AG09319 (cell line): ENCODE measurements at regions not wholly inside any gene's neighbourhood (a gene's known extent, or its start where the extent isn't known, plus 50 kb on each side); places are given as distances from the start of the nearest gene placed in this dataset.

Experiments
- DNase-seq: peaks from one replicate; pipeline ENCODE4 v3.0.0-alpha.2; 2010; ENCODE audit warnings: low read depth; ENCODE audit errors: extremely low read depth
- CTCF ChIP-seq: IDR thresholded peaks from 2 replicates; pipeline ENCODE4 v1.5.1; 2011; ENCODE audit warnings: low read depth, mild to moderate bottlenecking, inconsistent platforms, low read length, moderate library complexity

- DNase-seq, result no peak
- TF ChIP-seq CTCF, result no peak
Measured at GRCh38 chr18:38575023-38575422, 1009.4 kb upstream of the CELF4 start.

- DNase-seq, result no peak
- no peak for TF ChIP-seq CTCF
Measured at GRCh38 chr18:38572554-38573111, 1007.0 kb upstream of the CELF4 start.

GRCh38 chr18:38571651-38572050 is 1006.1 kb upstream of the CELF4 start:
- DNase-seq, result no peak
- TF ChIP-seq CTCF, result no peak

GRCh38 chr18:38565513-38565912 is 999.9 kb upstream of the CELF4 start:
- no peak for DNase-seq
- TF ChIP-seq CTCF, result no peak

- DNase-seq, result no peak
- no peak for TF ChIP-seq CTCF
Measured at GRCh38 chr18:38563396-38563980, 997.9 kb upstream of the CELF4 start.

- no peak for DNase-seq
- no peak for TF ChIP-seq CTCF
Measured at GRCh38 chr18:38557006-38557405, 991.4 kb upstream of the CELF4 start.

GRCh38 chr18:38552732-38553321 is 987.2 kb upstream of the CELF4 start:
- no peak for DNase-seq
- TF ChIP-seq CTCF, result no peak
